ENCODE measurements at regions not wholly inside any gene's neighbourhood (a gene's known extent, or its start where the extent isn't known, plus 50 kb on each side); places are given as distances from the start of the nearest gene placed in this dataset.
"Not testable (repeated sequence)": the region's sequence is repeated elsewhere in the genome, so short reads cannot be mapped to it uniquely, and the experiment has no call there.

- DNase-seq (ENCODE audit: low read depth in 3 of 3): no peak
These were observed 114.9 kb upstream of the NANOS1 start for GRCh38 chr10:118914629-118915028.

DNA sequence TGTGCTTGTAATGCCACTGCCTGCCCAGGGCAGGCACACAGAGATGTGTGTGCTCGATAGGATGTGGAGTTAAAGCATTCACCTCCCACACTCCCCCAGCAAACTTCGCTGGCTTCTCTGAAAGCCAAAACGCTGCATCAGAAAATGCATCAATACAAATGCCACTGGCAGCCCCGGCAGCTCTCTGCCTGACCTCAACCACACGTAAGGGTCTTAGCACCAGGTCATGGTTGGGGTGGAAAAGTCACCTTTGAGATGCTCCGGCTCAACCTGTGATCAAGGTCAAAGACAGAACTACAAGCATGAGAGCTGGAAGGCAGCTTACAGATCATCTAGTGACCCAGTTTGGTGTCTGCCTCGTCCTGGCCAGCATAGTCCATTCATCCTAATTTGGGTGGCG, 114.4 kb upstream of the NANOS1 start:
- no peak for DNase-seq (ENCODE audit: low read depth in 3 of 3)

GRCh38 chr10:118916777-118917176, 112.7 kb upstream of the NANOS1 start:
- DNase-seq (ENCODE audit: low read depth in 3 of 3): no peak

DNA sequence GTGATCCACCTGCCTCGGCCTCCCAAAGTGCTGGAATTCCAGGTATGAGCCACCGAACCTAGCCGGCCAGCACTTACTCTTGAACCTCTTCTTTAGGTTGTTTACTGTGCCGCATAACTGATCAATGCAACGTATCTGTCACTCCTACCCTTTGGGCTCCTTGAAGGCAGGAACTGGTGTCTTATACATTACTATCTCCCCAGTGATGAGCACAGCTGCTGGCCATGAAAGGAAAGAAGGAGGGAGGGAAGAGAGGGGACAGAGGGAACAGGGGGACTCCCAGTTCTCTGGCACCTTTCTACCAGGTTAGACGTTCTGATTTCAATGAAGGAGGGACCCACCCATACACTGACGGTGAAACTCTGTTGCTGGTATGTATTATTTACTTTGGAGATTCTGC, 111.8 kb upstream of the NANOS1 start:
- DNase-seq (ENCODE audit: low read depth in 3 of 3): no peak

GRCh38 chr10:118918116-118918515, 111.4 kb upstream of the NANOS1 start:
- DNase-seq (ENCODE audit: low read depth in 3 of 3): no peak

DNA sequence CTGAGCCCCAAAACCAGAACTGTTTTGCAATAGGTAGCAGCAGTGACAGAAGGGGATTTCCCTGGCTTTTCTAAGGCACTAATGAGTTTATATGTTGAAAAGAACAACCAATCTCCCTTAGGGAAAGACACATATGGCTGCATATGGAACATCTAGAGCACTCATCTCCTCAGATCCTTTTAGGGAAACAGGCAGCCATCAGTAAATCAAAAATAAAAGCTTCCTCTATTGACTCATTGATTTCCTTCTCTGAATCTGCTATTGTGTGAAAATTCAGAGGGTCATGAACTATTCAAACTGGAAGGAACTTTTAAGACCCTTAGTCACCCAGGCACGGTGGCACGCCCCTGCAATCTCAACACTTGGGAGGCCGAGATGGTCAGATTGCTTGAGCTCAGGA, 110.9 kb upstream of the NANOS1 start:
- DNase-seq (ENCODE audit: low read depth in 3 of 3): no peak

DNA sequence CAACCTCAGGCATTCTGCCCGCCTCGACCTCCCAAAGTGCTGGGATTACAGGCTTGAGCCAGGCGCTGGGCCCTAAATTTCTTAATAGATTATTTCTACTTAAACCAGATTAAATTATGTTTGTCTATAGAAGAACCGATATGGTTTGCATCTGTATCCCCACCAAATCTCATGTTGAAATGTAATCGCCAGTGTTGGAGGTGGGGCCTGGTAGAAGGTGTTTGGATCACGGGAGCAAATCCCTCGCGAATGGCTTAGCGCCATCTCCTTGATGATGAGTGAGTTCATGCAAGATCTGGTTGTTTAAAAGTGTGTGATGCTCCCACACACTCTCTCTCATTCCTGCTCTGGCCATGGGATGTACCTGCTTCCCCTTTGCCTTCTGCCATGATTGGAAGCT, 109.3 kb upstream of the NANOS1 start:
- DNase-seq (ENCODE audit: low read depth in 3 of 3): no peak

DNA sequence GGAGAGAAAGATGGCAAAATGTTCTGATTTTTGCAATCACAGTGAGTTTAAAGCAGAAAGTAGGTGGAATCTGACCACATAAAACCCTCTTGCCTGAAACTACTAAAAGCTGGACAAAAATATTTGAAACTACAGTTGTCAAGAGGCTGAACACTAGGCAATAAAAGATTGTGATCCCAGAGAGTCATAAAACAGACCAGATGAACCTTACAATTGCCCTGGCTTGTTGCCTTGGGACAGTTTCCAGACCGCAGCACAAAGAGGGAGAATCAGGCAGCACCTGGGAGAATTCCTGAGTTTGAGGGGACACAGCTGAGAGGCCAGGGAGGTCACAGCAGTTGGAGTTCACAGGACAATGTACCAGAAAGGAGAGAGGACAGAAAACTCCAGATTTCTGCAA, 107.3 kb upstream of the NANOS1 start:
- no peak for DNase-seq (ENCODE audit: low read depth in 3 of 3)

- no peak for DNase-seq (ENCODE audit: low read depth in 3 of 3)
These were observed 106.5 kb upstream of the NANOS1 start for GRCh38 chr10:118922972-118923371.

DNA sequence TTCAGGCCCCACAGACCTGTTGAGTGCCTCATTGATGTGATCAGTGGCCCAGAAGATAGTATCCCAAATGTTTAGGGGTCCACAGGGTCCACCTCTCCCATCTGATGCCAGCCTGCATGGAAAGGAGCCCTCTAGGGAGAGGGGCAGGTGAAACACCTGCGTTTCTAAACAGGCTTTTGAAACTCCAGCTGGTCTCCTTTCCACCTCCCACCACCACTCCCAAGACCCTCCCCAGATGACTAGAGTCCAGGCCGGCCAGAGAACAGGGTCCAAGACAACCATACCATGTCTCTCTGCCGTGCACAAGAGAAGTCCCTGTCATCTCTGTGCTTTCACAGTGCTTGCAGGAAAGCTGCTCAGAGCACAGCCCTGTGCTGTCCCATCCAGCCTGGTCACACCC, 105.0 kb upstream of the NANOS1 start:
- DNase-seq (ENCODE audit: low read depth in 3 of 3): no peak

GRCh38 chr10:118925404-118926071, 104.0 kb upstream of the NANOS1 start:
- DNase-seq (ENCODE audit: low read depth in 3 of 3): no peak

GRCh38 chr10:118926072-118926417, 103.5 kb upstream of the NANOS1 start:
- DNase-seq (ENCODE audit: low read depth in 3 of 3): no peak

DNA sequence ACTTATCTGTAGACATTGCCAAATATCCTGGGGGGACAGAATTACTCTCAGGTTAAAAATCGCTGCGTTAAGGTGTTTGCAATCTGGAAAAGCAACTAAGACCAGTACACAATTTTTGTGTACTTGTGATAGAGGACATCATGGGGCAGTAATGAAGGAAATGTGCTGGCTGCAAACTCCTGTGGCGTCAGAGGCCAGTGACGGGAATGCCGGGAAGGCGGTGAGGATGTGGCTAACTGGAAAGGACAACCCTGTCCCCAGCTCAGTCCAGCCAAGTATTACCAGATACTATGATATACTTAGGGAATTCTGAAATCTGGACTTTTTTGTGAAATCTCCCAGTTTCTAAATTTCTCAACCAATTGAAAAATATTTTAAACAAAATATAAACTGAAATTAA, 103.1 kb upstream of the NANOS1 start:
- no peak for DNase-seq (ENCODE audit: low read depth in 3 of 3)

DNA sequence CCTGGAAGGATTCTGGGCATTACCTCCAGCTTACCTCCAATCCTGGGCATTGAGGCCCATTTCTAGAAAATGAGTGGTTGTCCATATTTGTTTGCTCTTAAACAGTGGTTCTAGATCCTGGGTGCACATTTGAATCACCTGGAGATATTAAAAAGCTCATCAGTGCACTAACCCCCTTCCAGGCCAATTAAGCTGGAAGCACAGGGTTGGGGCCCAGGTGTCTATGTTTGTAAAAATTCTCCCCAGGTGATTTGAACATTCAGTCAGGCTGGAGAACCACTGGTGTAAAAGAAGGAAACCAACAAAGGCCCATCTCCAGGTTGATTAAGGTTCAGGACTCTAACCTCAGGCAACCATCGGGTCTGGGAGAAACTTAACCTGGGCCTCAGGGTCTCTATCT, 102.6 kb upstream of the NANOS1 start:
- no peak for DNase-seq (ENCODE audit: low read depth in 3 of 3)

- no peak for DNase-seq (ENCODE audit: low read depth in 3 of 3)
These were observed 102.2 kb upstream of the NANOS1 start for GRCh38 chr10:118927321-118927720.

- DNase-seq (ENCODE audit: low read depth in 3 of 3): no peak
These were observed 98.9 kb upstream of the NANOS1 start for GRCh38 chr10:118930614-118931013.

- DNase-seq (ENCODE audit: low read depth in 3 of 3): no peak
These were observed 98.1 kb upstream of the NANOS1 start for GRCh38 chr10:118931436-118931835.

DNA sequence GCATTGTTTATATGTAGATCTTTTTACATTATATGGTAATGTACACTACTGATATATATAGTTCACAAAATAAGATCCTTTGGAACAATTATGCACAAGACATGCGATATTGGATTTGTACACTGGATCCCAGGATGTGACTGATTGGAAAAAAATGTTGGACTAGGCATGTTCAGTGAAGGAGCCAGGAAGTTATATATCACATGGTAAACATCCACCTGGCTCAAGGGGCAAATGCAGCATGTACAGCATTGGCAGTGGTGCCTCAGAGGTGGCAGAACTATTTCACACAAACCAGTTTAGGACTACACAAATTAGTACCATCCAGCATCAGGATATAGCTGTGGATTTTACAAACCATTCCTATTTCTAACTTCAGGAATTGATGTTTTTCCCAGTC, 97.4 kb upstream of the NANOS1 start:
- not testable (repeated sequence) for DNase-seq (ENCODE audit: low read depth in 3 of 3)

DNA sequence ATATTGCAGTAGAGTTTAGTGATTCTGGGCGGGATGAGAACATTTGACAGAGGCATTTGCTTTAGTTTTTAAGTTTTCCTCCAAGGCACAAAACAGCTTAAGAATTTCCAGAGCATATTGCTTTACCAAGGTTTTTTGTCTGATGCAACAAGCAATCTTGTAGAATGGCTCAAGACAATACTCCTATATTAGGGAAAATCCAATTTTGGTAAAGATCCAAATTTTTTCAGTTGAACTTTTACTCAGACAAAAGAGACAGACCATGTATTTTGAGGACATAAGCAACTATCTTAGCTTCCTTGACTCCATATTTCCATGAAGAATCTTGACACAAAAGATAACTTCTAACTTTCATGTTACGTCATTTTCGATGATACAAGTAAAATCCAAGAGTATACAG, 92.3 kb upstream of the NANOS1 start:
- no peak for DNase-seq (ENCODE audit: low read depth in 3 of 3)

GRCh38 chr10:118939211-118940007, 90.1 kb upstream of the NANOS1 start:
- no peak for DNase-seq (ENCODE audit: low read depth in 3 of 3)

DNA sequence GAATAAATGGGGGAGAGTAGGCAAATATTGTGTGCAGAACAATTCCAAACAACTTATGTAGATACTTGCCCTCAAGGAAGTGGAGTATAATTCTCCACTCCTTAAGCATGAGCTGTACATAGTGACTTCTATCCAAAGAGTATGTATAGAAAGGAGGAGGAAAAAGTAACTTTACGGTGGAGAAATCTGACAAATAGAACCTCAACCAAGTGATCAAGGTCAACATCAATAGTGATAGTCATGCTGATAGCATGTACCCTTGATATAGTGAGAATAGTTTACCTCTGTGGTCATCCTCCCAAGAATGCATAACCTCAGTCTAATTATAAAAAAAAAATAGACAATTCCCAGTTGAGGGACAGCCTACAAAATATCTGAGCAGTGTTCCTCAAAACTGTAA, 89.1 kb upstream of the NANOS1 start:
- no peak for DNase-seq (ENCODE audit: low read depth in 3 of 3)

- DNase-seq (ENCODE audit: low read depth in 3 of 3): no peak
These were observed 86.3 kb upstream of the NANOS1 start for GRCh38 chr10:118943253-118943652.

GRCh38 chr10:118944959-118945633, 84.4 kb upstream of the NANOS1 start:
- DNase-seq (ENCODE audit: low read depth in 3 of 3): no peak

Measured in stimulated activated CD4-positive, alpha-beta T cell treated with anti-CD3 and anti-CD28 coated beads, TNF-alpha, amount 100 ng/mL, for 48 hours (primary cell).